Frontal cortex (tissue), 3 donors: ENCODE measurements at regions not wholly inside any gene's neighbourhood (a gene's known extent, or its start where the extent isn't known, plus 50 kb on each side); places are given as distances from the start of the nearest gene placed in this dataset.

ENCODE experiments used
- DNase-seq, 2 donors: peaks; one replicate each; pipeline ENCODE4 v3.0.0; 2012; ENCODE audit warnings: low spot score in 2 of 2
- FAIRE-seq: peaks from 2 replicates; lab custom pipeline; 2012; peaks lifted over from hg19 to GRCh38; lab: Jason Lieb, UNC
- donor health status: control.
- donor health status: control.
- donor health status: control.

- DNase-seq = no peak
- FAIRE-seq = no peak
Observed at GRCh38 chr20:21653628-21654027, 51.8 kb upstream of the PAX1 start.

GRCh38 chr20:21643417-21643816, 62.0 kb upstream of the PAX1 start:
- FAIRE-seq (no peak), DNase-seq (no peak)

- DNase-seq = no peak
- no peak for FAIRE-seq
Observed at GRCh38 chr20:21640556-21640955, 64.9 kb upstream of the PAX1 start.

GRCh38 chr20:21633829-21634228, 71.6 kb upstream of the PAX1 start:
- FAIRE-seq (no peak), DNase-seq (no peak)

GRCh38 chr20:21632735-21633053, 72.8 kb upstream of the PAX1 start:
- DNase-seq = no peak

DNA sequence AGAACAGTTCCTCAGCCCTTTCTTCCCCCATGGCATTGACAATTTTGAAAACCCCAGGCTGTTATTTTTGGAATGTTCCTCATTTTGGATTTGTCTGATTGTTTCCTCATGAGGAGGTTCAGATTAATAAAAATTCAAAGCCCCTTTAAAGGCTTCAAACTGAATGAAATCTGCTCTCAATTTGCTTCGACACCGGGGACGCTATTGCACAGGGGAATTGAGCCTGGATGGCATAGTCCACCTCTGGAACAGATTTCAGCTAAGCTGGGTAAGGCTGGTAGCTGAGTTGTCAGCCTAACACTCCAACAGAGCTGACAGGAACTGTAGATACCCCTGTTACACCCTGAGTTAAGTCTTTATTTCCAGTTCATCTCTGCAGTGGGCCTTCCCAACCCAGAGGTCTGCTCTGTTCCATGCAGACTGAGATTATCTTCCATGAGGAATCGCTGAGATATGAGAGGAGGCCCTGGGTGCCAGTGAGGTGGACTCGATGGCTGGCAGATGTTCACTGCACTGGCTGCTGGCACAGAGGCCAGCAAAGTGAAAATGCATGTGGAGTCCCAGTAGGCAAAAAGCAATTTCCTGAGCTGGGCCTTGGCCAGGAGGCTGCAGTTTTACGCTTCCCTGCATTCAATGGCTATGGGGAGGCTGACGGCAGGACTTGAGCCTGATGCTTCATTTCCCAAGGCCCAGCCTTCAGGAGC, 73.3 kb upstream of the PAX1 start:
- DNase-seq (no peak), FAIRE-seq (no peak)

More at GRCh38 chr20:21632735-21633053, 72.8 kb upstream of the PAX1 start:
- no peak for FAIRE-seq

- DNase-seq (no peak), FAIRE-seq (no peak)
Observed at GRCh38 chr20:21628800-21629199, 76.7 kb upstream of the PAX1 start.

DNA sequence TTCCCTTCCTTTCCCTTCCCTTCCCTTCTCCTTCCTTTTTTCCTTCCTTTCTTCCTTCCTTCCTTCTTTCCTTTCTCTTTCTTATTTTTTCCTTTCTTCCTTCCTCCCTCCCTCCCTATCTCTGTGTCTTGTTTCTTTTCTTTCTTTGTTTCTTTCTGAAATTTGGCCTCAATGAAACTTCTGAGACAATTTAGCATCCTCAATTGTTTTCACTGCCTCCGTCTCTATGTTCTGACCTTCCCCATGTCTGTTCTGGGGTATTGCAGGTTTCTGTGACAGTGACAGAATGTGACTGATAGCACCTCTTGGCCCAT, 81.7 kb upstream of the PAX1 start:
- no peak for DNase-seq
- FAIRE-seq = no peak

DNA sequence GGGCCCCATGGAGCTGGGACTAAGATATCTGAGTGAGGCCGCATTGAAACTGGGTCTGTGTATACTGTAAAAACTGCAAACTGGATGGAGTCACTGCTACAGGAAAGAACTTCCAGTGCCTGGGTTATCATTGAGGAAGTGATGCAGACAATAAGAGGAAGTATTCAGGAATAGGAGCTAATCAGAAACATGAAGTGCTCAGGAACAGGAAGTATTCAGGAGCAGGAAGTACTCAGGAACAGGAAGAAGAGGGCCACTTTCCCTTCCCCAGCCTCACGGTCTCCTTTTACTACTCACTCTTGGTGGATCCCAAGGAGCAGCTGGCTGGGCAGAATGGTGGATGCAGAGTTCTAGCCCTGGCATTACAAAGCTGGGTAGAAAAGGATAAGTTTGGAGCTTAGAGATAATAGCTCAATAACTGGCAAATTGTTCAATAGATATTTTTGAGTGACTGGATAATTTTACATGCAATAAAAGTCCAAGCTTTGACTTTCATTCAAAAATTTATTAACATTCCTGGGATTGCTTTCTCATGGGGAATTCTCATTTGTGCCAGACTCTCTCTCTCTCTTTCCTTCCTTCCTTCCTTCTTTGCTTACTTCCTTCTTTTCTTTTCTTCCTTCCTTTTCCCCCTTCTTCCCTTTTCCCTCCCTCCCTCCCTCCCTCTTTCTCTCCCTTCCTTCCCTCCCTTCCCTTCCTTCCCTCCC, 82.2 kb upstream of the PAX1 start:
- DNase-seq (no peak), FAIRE-seq (no peak)

- DNase-seq (no peak), FAIRE-seq (no peak)
Observed at GRCh38 chr20:21622097-21622857, 83.2 kb upstream of the PAX1 start.

DNA sequence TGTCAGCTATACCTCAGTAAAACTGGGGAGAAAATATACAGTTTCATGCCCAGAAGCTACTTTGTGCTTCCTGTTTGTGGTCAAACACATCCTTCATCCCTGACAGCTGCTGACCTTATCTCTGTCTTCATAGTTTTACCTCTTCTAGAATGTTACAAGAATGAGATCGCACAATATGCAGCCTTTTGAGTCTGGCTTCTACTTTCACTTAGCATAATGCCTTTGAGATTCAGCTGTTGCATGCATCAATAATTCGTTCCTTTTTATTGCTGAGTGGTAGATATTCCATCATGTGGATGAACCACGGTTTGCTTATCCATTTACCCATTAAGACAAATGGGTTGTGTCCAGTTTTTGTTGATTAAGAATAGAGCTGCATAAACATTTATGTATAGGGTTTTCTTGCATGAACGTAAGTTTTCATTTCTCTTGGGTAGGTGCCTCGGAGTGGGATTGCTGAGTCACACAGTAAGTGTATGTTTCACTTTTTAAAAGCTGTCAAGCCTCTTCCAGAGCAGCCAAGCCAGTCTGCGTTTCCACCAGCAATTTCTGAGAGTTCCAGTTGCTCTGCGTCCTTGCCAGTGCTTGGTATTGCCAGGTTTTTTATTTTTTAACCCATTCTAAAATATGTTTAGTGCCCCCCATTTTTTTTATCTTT, 86.6 kb upstream of the PAX1 start:
- FAIRE-seq = no peak
- DNase-seq = no peak

GRCh38 chr20:21615617-21616080, 89.8 kb upstream of the PAX1 start:
- DNase-seq (peak; percentile 49 to 67), FAIRE-seq (peak; percentile 30)

- FAIRE-seq (no peak), DNase-seq (no peak)
Observed at GRCh38 chr20:21614980-21615379, 90.5 kb upstream of the PAX1 start.

GRCh38 chr20:21613512-21613911, 92.0 kb upstream of the PAX1 start:
- FAIRE-seq = no peak

DNA sequence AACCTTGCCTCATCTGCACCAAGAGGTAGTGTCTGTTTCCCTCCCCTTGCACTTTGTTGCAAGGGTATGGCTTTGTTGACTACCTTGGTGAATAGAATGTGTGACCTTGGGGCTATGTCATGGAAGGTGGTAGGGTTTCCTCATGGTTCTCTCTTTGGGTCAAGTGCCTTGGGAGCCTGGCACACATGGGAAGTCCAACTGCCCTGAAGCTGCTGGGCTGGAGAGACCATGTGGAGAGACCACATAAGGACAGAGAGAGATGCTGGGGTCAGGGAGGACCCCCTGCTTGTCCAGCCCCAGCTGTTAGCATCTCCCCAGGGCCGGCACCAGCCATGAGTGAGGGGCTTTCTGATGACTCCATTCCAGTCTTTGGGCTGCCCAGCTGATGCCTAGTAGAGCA, 95.5 kb upstream of the PAX1 start:
- FAIRE-seq (no peak), DNase-seq (no peak)

More at GRCh38 chr20:21613512-21613911, 92.0 kb upstream of the PAX1 start:
- no peak for DNase-seq

- FAIRE-seq (no peak), DNase-seq (peak in 1 of 2 donors; percentile 20)
Observed at GRCh38 chr20:21609221-21609620, 95.4 kb upstream of the NKX2-2 start.

GRCh38 chr20:21608777-21609176, 94.9 kb upstream of the NKX2-2 start:
- no peak for FAIRE-seq
- no peak for DNase-seq

GRCh38 chr20:21607971-21608725, 94.3 kb upstream of the NKX2-2 start:
- DNase-seq (peak; percentile 59 to 66), FAIRE-seq (no peak)

- FAIRE-seq (no peak), DNase-seq (no peak)
Observed at GRCh38 chr20:21601799-21602198, 87.9 kb upstream of the NKX2-2 start.

GRCh38 chr20:21586682-21587081, 72.8 kb upstream of the NKX2-2 start:
- no peak for FAIRE-seq
- DNase-seq = no peak
